HG03135 (cell line): ENCODE measurements at regions not wholly inside any gene's neighbourhood (a gene's known extent, or its start where the extent isn't known, plus 50 kb on each side); places are given as distances from the start of the nearest gene placed in this dataset.
"Not testable (repeated sequence)": the region's sequence is repeated elsewhere in the genome, so short reads cannot be mapped to it uniquely, and the experiment has no call there.

ENCODE experiments used
- ATAC-seq: cut with Tn5 transposase; IDR thresholded peaks from one replicate; pipeline ENCODE4 v1.9.1; 2021; ENCODE audit warnings: mild to moderate bottlenecking, moderate library complexity; ENCODE audit not compliant: unreplicated experiment

DNA sequence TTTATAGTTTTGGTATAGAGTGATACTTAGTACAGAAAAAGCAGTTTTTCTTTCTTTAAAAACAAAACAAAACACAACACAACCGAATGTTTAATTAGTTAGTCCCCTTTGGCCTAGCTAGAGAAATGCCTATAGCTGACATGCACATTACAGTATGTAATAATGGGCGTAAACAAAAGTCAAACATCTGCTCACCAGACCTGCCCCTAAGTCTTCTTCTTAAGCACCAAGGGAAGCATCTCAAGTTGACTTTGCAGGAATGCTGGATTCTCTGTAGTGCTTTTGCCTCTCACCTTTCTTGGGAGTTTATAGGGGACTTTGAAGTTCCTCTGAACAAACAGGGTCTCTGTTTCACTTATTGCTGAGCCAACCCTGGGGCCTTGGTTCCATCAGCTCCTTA, 143.7 kb downstream of the TM2D1 start:
- ATAC-seq: no peak

GRCh38 chr1:61580417-61580816, 144.5 kb downstream of the TM2D1 start:
- no peak for ATAC-seq

GRCh38 chr1:61579802-61580201, 145.1 kb downstream of the TM2D1 start:
- ATAC-seq: no peak

DNA sequence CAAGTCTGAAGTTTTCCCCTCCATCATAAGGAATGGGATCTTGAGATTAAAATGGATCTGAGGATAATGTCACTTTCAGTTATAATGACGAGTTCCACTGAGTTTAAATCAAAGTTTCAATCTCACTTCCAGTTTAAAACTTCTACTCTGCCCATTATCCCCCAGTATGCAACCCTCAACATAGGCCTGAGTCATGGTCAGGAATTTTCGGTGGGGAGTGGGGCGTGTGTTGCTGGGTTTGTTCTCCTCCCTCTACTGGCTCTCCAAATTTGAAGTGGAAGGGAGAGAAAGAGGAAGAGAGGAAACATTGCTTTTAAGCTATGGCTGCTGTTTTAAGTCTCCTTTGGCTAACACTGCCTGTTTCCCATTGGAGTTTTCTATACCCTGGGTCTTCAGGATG, 152.9 kb downstream of the TM2D1 start:
- no peak for ATAC-seq

GRCh38 chr1:61570191-61570590, 154.8 kb downstream of the TM2D1 start:
- no peak for ATAC-seq

DNA sequence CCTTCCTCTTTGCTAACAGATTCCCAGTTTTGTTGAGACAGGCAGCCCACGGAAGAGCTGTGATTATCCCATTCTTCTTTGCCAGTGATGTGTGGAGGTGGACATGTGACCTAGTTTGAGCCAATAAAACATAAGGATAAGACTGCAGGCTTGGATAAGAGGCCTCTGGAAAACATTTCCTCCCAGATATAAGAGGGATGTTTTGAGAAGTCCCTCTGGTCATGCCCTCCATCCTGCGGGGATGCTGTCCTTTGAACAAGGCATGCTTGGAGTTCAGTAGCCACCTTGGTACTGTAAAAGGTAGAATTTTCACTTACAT, 155.7 kb downstream of the TM2D1 start:
- no peak for ATAC-seq

GRCh38 chr1:61568460-61569302, 156.3 kb downstream of the TM2D1 start:
- no peak for ATAC-seq

DNA sequence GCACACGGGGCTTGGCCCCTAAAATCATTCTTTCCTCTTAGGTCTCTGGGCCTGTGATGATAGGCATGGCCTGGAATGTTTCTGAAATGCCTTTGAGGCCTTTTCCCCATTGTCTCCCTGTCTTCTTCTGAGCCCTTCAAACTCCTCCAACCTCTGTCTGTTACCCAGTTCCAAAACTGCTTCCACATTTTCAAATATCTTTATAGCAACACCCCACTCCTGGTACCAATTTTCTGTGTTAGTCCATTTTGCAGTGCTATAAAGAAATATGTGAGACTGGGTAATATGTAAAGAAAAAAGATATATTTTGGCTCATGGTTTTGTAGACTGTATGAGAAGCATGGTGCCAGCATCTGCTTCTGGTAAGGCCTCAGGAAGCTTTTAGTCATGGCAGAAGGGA, 158.8 kb downstream of the TM2D1 start:
- ATAC-seq: no peak

GRCh38 chr1:61563611-61564010, 161.3 kb downstream of the TM2D1 start:
- ATAC-seq: no peak

- ATAC-seq: no peak
These were observed 163.3 kb downstream of the TM2D1 start for GRCh38 chr1:61561666-61562065.

- no peak for ATAC-seq
These were observed 164.6 kb downstream of the TM2D1 start for GRCh38 chr1:61560385-61560784.

DNA sequence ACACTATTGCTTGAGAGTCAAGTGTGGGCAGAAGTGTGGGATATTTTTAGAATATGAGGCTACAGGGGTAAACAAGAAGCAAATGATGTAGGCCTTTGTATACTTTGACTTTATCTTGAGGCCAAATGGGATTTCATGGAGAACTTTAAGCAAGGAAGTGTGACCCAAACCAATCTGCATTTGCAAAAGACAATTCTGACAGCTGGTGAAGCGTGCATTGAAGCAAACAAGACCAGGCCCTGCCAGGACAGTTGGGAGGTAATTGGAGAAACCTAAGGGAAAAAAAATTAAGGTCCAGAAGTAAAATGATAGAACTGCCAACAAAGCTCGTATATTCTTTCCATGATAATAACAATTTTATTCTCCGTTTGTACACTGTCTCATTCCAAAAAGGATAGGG, 168.3 kb downstream of the TM2D1 start:
- no peak for ATAC-seq

DNA sequence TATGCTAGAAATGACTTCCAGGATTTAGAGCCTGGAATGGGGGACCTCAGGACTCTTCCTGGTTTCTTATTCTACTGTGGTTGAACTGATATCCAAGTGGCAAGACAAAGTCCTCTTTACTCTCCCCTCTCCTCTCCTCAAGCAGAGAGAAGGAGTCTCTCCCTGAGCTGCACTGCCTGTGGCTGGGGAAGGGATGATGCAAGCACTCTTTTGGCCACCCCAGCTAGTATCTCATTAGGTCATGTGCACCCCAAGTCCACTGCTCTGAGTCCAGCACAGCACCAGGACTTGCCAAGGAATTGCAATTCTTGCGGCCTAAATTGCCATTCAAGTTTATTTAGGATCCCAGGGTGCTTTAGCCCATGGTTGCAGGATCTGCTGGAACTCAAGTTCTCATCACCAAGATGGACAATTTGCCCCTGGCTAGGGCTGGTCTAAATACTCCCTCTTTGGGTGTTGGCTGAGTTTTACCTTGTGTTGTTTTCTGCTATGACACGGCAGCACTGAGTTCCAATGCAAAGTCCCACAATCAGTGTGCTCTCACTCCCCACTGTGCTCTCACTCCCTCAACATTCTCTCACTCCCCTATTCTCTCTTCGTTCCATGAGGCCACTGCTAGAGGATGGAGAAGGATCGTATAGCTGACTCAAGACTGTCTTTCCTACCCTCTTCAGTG, 172.2 kb downstream of the TM2D1 start:
- no peak for ATAC-seq

DNA sequence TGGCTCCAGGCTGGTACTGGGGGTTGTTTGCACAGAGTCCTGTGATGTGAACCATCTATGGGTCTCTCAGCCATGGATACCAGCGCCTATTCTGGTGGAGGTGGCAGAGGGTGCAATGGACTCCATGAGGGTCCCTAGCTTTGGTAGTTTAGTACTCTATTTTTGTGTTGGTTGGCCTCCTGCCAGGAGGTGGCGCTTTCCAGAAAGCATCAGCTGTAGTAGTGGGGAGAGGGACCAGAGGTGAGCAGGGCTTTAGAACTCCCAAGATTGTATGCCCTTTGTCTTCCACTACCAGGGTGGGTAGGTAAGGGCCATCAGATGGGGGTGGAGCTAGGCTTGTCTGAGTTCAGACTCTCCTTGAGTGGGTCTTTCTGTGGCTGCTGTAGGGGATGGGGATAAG, 177.6 kb downstream of the TM2D1 start:
- ATAC-seq: not testable (repeated sequence)

- ATAC-seq: not testable (repeated sequence)
These were observed 180.1 kb downstream of the TM2D1 start for GRCh38 chr1:61544870-61545269.

DNA sequence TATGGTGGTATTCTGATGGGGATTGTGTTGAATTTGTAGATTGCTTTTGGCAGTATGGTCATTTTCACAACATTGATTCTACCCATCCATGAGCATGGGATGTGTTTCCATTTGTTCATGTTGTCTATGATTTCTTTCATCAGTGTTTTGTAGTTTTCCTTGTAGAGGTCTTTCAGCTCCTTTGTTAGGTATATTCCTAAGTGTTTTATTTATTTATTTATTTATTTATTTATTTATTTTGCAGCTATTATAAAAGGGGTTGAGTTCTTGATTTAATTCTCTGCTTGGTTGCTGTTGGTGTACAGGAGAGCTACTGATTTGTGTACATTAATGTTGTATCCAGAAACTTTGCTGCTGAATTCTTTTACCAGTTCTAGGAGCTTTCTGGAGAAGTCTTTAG, 181.4 kb downstream of the TM2D1 start:
- ATAC-seq: not testable (repeated sequence)

- ATAC-seq: no peak
These were observed 185.1 kb downstream of the TM2D1 start for GRCh38 chr1:61539720-61540462.

- no peak for ATAC-seq
These were observed 186.7 kb downstream of the TM2D1 start for GRCh38 chr1:61538228-61538627.

GRCh38 chr1:61536174-61537108, 188.5 kb downstream of the TM2D1 start:
- no peak for ATAC-seq

DNA sequence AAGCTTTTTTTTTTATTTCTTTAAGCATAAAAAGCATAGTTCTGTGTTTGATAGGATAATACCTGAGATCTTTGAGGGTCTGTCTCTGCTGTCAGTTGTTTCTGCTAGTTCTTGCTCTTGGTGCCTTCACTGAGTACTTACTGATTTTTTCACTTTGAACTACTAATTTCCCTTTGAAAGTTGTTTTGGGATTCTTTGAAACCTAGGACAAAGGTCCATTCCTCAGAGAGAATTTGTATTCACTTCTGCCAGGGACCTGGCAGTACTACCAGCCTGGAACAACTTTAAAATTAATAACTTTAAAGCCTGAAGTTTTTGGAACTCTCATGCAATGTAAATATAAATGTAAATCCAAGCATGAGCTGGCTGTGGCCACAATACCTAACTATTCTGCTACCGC, 190.1 kb downstream of the TM2D1 start:
- no peak for ATAC-seq

DNA sequence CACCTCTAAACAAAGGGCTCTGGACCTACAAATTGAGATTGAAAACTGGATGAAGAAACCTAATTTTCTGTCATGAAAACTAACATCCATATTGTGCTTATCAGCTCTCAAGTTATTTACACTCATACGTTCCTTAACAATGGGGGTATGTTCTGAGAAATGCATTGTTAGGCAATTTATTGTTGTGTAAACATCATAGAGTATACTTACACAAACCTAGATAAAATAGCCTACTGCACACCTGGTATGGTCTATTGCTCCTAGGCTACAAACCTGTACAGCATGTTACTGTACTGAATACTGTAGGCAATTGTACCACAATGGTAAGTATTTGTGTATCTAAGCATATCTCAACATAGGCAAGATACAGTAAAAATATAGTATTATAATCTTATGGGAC, 191.4 kb downstream of the TM2D1 start:
- ATAC-seq: no peak
